KMS-11 (cell line): ENCODE measurements at regions not wholly inside any gene's neighbourhood (a gene's known extent, or its start where the extent isn't known, plus 50 kb on each side); places are given as distances from the start of the nearest gene placed in this dataset.
"Not testable (repeated sequence)": the region's sequence is repeated elsewhere in the genome, so short reads cannot be mapped to it uniquely, and the experiment has no call there.

Experiments
- H2AFZ ChIP-seq: fragments of 200-600 bp; sonication (generic); 2 replicates; pipeline ENCODE4 v1.6.1; 2016; ENCODE audit warnings: antibody characterized with exemption, mixed run types, low read depth
- H3K27ac ChIP-seq: fragments of 200-600 bp; sonication (generic); 2 replicates; pipeline ENCODE4 v1.6.1; 2016; ENCODE audit warnings: mild to moderate bottlenecking, mixed run types
- H3K27me3 ChIP-seq: fragments of 200-600 bp; sonication (generic); 2 replicates; pipeline ENCODE4 v1.6.1; 2017; ENCODE audit warnings: mild to moderate bottlenecking, low read depth, mixed run types, moderate library complexity; ENCODE audit not compliant: insufficient read depth
- H3K36me3 ChIP-seq: fragments of 200-600 bp; sonication (generic); 2 replicates; pipeline ENCODE4 v1.6.1; 2017; ENCODE audit warnings: mild to moderate bottlenecking, mixed run types; ENCODE audit not compliant: insufficient read depth
- H3K4me1 ChIP-seq: fragments of 200-600 bp; sonication (generic); 2 replicates; pipeline ENCODE4 v1.6.1; 2016; ENCODE audit warnings: mild to moderate bottlenecking, low read depth, mixed run types; ENCODE audit not compliant: poor library complexity, severe bottlenecking
- H3K4me2 ChIP-seq: fragments of 200-600 bp; sonication (generic); 2 replicates; pipeline ENCODE4 v1.7.0; 2016; ENCODE audit warnings: mild to moderate bottlenecking, mixed run types
- H3K4me3 ChIP-seq: fragments of 200-600 bp; sonication (generic); IDR thresholded peaks from 2 replicates; pipeline ENCODE4 v1.6.1; 2017; ENCODE audit warnings: low read depth, low read length, mixed read lengths; ENCODE audit not compliant: insufficient read depth
- H3K79me2 ChIP-seq: fragments of 200-600 bp; sonication (generic); 2 replicates; pipeline ENCODE4 v1.6.1; 2016; ENCODE audit warnings: low read depth, mixed run types; ENCODE audit not compliant: insufficient read depth
- H3K9ac ChIP-seq: fragments of 200-600 bp; sonication (generic); 2 replicates; pipeline ENCODE4 v1.6.1; 2016; ENCODE audit warnings: mild to moderate bottlenecking, mixed run types
- H4K20me1 ChIP-seq: fragments of 200-600 bp; sonication (generic); 2 replicates; pipeline ENCODE4 v1.6.1; 2016; ENCODE audit warnings: mild to moderate bottlenecking, mixed run types; ENCODE audit not compliant: insufficient read depth
- TF ChIP-seq, protein P1 (sequence below): fragments of 200-600 bp; sonication (generic); conservative IDR thresholded peaks from 2 replicates; pipeline ENCODE4 v1.6.1; 2017; ENCODE audit warnings: low read depth, mild to moderate bottlenecking, antibody characterized with exemption, low read length, moderate library complexity, mixed read lengths

DNA sequence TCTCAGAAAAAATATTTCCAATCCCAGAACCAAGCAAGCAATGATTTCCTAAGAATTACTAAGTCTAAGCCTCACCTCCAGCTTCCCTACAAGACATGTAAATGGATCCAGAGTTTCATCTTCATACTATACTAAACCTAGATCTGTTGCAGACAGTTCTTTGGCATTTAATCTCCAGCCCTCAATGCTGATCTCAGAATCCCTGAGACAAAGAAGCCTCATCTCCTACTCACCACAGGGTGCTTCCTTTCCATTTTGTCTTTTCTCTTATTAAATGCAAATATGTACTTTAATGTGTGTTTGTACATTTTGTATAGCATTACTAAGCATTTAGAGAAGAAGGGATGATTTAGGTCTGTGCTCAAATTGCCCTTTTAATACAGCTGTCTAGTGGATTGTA is 954.9 kb downstream of the TDRD15 start:
- H4K20me1 ChIP-seq: no peaks in the 10 kb centered on the region
- no peak overlapping the region for H3K9ac ChIP-seq
- no peak overlapping the region for H2AFZ ChIP-seq
- H3K27ac ChIP-seq: no peak overlapping the region
- no peaks in the 10 kb centered on the region for H3K36me3 ChIP-seq
- no peaks in the 10 kb centered on the region for H3K27me3 ChIP-seq
- no peaks in the 10 kb centered on the region for H3K79me2 ChIP-seq
- TF ChIP-seq, protein P1, sequence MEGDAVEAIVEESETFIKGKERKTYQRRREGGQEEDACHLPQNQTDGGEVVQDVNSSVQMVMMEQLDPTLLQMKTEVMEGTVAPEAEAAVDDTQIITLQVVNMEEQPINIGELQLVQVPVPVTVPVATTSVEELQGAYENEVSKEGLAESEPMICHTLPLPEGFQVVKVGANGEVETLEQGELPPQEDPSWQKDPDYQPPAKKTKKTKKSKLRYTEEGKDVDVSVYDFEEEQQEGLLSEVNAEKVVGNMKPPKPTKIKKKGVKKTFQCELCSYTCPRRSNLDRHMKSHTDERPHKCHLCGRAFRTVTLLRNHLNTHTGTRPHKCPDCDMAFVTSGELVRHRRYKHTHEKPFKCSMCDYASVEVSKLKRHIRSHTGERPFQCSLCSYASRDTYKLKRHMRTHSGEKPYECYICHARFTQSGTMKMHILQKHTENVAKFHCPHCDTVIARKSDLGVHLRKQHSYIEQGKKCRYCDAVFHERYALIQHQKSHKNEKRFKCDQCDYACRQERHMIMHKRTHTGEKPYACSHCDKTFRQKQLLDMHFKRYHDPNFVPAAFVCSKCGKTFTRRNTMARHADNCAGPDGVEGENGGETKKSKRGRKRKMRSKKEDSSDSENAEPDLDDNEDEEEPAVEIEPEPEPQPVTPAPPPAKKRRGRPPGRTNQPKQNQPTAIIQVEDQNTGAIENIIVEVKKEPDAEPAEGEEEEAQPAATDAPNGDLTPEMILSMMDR: no peak
- no peak overlapping the region for H3K4me2 ChIP-seq
- H3K4me1 ChIP-seq: peaks cover 9% of the 10 kb centered on the region
- no peak overlapping the region for H3K4me3 ChIP-seq

GRCh38 chr2:22079583-22079982 is 955.8 kb downstream of the TDRD15 start:
- no peak overlapping the region for H3K4me2 ChIP-seq
- no peaks in the 10 kb centered on the region for H3K79me2 ChIP-seq
- no peaks in the 10 kb centered on the region for H3K36me3 ChIP-seq
- H3K27me3 ChIP-seq: no peaks in the 10 kb centered on the region
- peaks cover 9% of the 10 kb centered on the region for H3K4me1 ChIP-seq
- TF ChIP-seq, protein P1: no peak
- no peak overlapping the region for H2AFZ ChIP-seq
- no peak overlapping the region for H3K4me3 ChIP-seq
- H3K9ac ChIP-seq: no peak overlapping the region
- no peak overlapping the region for H3K27ac ChIP-seq
- H4K20me1 ChIP-seq: no peaks in the 10 kb centered on the region

DNA sequence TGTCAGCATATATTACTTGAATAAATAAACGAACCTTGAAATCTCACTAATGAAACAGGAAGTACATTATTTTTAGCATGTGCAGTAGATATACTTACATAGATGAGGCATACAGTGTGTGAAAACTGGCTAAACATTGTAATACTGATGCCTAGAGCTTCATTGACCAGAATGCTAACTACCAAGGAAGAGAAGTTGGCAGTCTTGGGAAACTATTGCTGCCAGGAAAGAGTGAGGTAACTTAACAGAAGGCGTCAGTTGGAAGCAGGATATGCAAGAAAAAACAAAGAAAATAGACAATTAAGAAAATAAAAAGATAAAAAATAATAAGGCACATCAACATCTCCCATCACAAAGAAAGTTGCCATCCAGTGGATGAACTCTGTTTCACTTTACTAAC is 963.0 kb downstream of the TDRD15 start:
- Histone ChIP-seq H3K9ac (no peak overlapping the region), H3K27ac (no peak overlapping the region), H3K36me3 (no peaks in the 10 kb centered on the region), H3K27me3 (no peaks in the 10 kb centered on the region), H3K4me2 (no peak overlapping the region), H3K79me2 (no peaks in the 10 kb centered on the region), H2AFZ (no peak overlapping the region), H3K4me3 (no peak overlapping the region), H3K4me1 (no peaks in the 10 kb centered on the region), H4K20me1 (no peaks in the 10 kb centered on the region)
- TF ChIP-seq, protein P1: no peak

DNA sequence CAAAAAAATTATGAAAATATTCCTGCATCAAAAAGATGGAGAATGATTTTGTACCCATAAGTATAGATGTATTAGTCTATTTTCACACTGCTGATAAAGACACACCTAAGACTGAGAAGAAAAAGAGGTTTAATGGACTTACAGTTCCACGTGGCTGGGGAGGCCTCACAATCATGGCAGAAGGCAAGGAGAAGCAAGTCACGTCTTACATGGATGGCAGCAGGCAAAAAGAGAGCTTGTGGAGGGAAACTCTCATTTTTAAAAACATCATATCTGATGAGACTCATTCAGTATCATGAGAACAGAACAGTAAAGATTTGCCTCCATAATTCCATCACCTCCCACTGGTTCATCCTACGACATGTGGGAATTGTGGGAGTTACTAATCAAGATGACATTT is 979.8 kb downstream of the TDRD15 start:
- not testable (repeated sequence) for H4K20me1 ChIP-seq, H3K79me2 ChIP-seq, H3K9ac ChIP-seq, H3K4me2 ChIP-seq, H3K27ac ChIP-seq, H2AFZ ChIP-seq, H3K27me3 ChIP-seq, H3K36me3 ChIP-seq, H3K4me1 ChIP-seq, H3K4me3 ChIP-seq

DNA sequence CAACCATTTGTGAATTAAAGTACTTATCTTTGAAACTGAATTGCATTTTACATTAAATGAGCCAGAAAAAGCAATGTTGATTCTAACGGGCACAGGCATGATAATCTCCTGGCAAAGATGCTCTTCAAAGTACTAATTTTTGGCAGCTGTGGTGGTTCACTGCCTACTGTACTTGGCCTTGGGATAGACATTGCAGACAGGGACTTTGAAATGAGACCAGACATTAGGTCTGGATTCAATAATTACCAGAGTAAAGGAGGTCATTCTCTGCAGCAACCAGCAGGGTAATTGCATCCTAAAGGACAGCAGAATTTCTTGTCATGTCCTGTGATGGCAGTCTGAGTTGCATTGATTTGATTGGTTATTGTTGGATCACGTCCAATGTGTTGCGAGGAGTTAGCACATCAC is 986.5 kb downstream of the TDRD15 start:
- no peaks in the 10 kb centered on the region for H3K27me3 ChIP-seq
- H3K4me1 ChIP-seq: no peaks in the 10 kb centered on the region
- no peaks in the 10 kb centered on the region for H3K36me3 ChIP-seq
- H2AFZ ChIP-seq: no peak overlapping the region
- no peak overlapping the region for H3K4me3 ChIP-seq
- no peak overlapping the region for H3K27ac ChIP-seq
- no peaks in the 10 kb centered on the region for H4K20me1 ChIP-seq
- no peaks in the 10 kb centered on the region for H3K79me2 ChIP-seq
- TF ChIP-seq, protein P1: no peak
- no peak overlapping the region for H3K4me2 ChIP-seq
- H3K9ac ChIP-seq: no peak overlapping the region
